GM12875 (cell line): ENCODE measurements at regions not wholly inside any gene's neighbourhood (a gene's known extent, or its start where the extent isn't known, plus 50 kb on each side); places are given as distances from the start of the nearest gene placed in this dataset.
"Not testable (repeated sequence)": the region's sequence is repeated elsewhere in the genome, so short reads cannot be mapped to it uniquely, and the experiment has no call there.

Experiments used
- H3K4me3 ChIP-seq: one replicate; pipeline ENCODE4 v1.5.1; 2011; ENCODE audit warnings: low read depth, low read length, control low read depth
- CTCF ChIP-seq: IDR thresholded peaks from 2 replicates; pipeline ENCODE4 v1.5.1; 2011; ENCODE audit warnings: low read depth, mild to moderate bottlenecking, control low read depth, inconsistent platforms, low read length, moderate library complexity, borderline replicate concordance; ENCODE audit not compliant: insufficient read depth

GRCh38 chr4:169898095-169898494 lies 128.1 kb downstream of the MFAP3L start:
- TF ChIP-seq CTCF: no peak
- H3K4me3 ChIP-seq: no peak overlapping the region

GRCh38 chr4:169894767-169895166 lies 131.4 kb downstream of the MFAP3L start:
- H3K4me3 ChIP-seq: not testable (repeated sequence)

- H3K4me3 ChIP-seq: no peak overlapping the region
- no peak for TF ChIP-seq CTCF
Measured at GRCh38 chr4:169885893-169886292, 128.1 kb upstream of the HPF1 start.

- no peak overlapping the region for H3K4me3 ChIP-seq
- TF ChIP-seq CTCF: no peak
Measured at GRCh38 chr4:169881769-169882168, 124.0 kb upstream of the HPF1 start.

- no peak overlapping the region for H3K4me3 ChIP-seq
- TF ChIP-seq CTCF: no peak
Measured at GRCh38 chr4:169870507-169870906, 112.8 kb upstream of the HPF1 start.

GRCh38 chr4:169869490-169869889 lies 111.7 kb upstream of the HPF1 start:
- TF ChIP-seq CTCF: no peak
- H3K4me3 ChIP-seq: no peak overlapping the region

GRCh38 chr4:169861593-169861992 lies 103.8 kb upstream of the HPF1 start:
- H3K4me3 ChIP-seq: no peak overlapping the region
- no peak for TF ChIP-seq CTCF
